CD14-positive monocyte (primary cell): ENCODE measurements at regions not wholly inside any gene's neighbourhood (a gene's known extent, or its start where the extent isn't known, plus 50 kb on each side); places are given as distances from the start of the nearest gene placed in this dataset.

Experiments
- DNase-seq, 3 donors: peaks; one replicate each; pipeline ENCODE4 v3.0.0-alpha.2; 2011 to 2022
- H2AFZ ChIP-seq: 2 replicates; pipeline ENCODE4 v1.6.0; 2012; ENCODE audit warnings: mild to moderate bottlenecking, low read depth, low read length, inconsistent platforms; ENCODE audit not compliant: insufficient read depth, poor library complexity, severe bottlenecking
- H3K27ac ChIP-seq, 2 donors: 1 replicate in 1 of 2; 2 replicates in 1 of 2; pipeline ENCODE4 v1.5.1; 2012 to 2013; ENCODE audit warnings: low read length in 2 of 2, control low read depth in 1 of 2, inconsistent platforms in 1 of 2, low read depth in 1 of 2, mild to moderate bottlenecking in 1 of 2
- H3K27me3 ChIP-seq, 2 donors: one replicate each; pipeline versions ENCODE4 v1.6.0 to v1.6.1; 2011 to 2013; ENCODE audit warnings: low read length in 2 of 2; ENCODE audit not compliant: control insufficient read depth in 2 of 2, insufficient read depth in 2 of 2
- H3K36me3 ChIP-seq, 2 donors: replicated peaks in 1 of 2; 1 replicate in 1 of 2; 2 replicates in 1 of 2; pipeline versions ENCODE4 v1.5.1 to v1.6.1; 2012 to 2013; ENCODE audit warnings: low read length in 2 of 2, control low read depth in 1 of 2, inconsistent platforms in 1 of 2, mild to moderate bottlenecking in 1 of 2; ENCODE audit not compliant: insufficient read depth in 2 of 2, control insufficient read depth in 1 of 2
- H3K4me1 ChIP-seq, 2 donors: 1 replicate in 1 of 2; 2 replicates in 1 of 2; pipeline versions ENCODE4 v1.5.1 to v1.6.1; 2012 to 2013; ENCODE audit warnings: low read length in 2 of 2, control low read depth in 1 of 2, inconsistent platforms in 1 of 2, mild to moderate bottlenecking in 1 of 2, moderate library complexity in 1 of 2; ENCODE audit not compliant: insufficient read depth in 2 of 2, control insufficient read depth in 1 of 2
- H3K4me2 ChIP-seq: replicated peaks from 2 replicates; pipeline ENCODE3; 2012; ENCODE audit warnings: low read length, moderate library complexity, mild to moderate bottlenecking; ENCODE audit not compliant: poor library complexity, severe bottlenecking; ENCODE audit errors: extremely low read depth
- H3K4me3 ChIP-seq, 3 experiments: fragments of 200-600 bp in 1 of 3; sonication (generic) in 1 of 3; replicated peaks in 1 of 3; 1 replicate in 2 of 3; 2 replicates in 1 of 3; pipeline ENCODE4 v1.5.1; 2011 to 2013; ENCODE audit warnings: low read length in 3 of 3, mild to moderate bottlenecking in 3 of 3, control low read depth in 2 of 3, low read depth in 2 of 3, inconsistent platforms in 1 of 3, moderate library complexity in 1 of 3
- H3K79me2 ChIP-seq: 2 replicates; pipeline ENCODE4 v1.6.0; 2012; ENCODE audit warnings: mild to moderate bottlenecking, control low read depth, inconsistent platforms, low read length, moderate library complexity; ENCODE audit not compliant: insufficient read depth
- H3K9ac ChIP-seq: 2 replicates; pipeline ENCODE4 v1.6.0; 2017; ENCODE audit warnings: low read length, mild to moderate bottlenecking; ENCODE audit not compliant: insufficient read depth, poor library complexity, severe bottlenecking
- H3K9me3 ChIP-seq, 2 donors: replicated peaks in 1 of 2; 1 replicate in 1 of 2; 2 replicates in 1 of 2; pipeline versions ENCODE4 v1.5.1 to v1.6.1; 2012 to 2013; ENCODE audit warnings: low read length in 2 of 2, control low read depth in 1 of 2; ENCODE audit not compliant: control insufficient read depth in 1 of 2, insufficient read depth in 1 of 2
- H4K20me1 ChIP-seq: 2 replicates; pipeline ENCODE4 v1.6.0; 2012; ENCODE audit warnings: mild to moderate bottlenecking, low read length, control low read depth, moderate library complexity; ENCODE audit not compliant: insufficient read depth
- H3K27ac Mint-ChIP-seq, 7 donors: one replicate each; pipeline ENCODE4 v1.8.0; 2020; ENCODE audit warnings: mild to moderate bottlenecking in 7 of 7, mixed read lengths in 7 of 7, moderate library complexity in 6 of 7, inconsistent platforms in 2 of 7
- H3K27me3 Mint-ChIP-seq, 3 donors: one replicate each; pipeline ENCODE4 v1.8.0; 2021 to 2022; ENCODE audit warnings: low read depth in 3 of 3, mild to moderate bottlenecking in 3 of 3, mixed read lengths in 3 of 3, moderate library complexity in 3 of 3, inconsistent platforms in 1 of 3
- H3K36me3 Mint-ChIP-seq, 2 donors: one replicate each; pipeline ENCODE4 v1.8.0; 2020; ENCODE audit warnings: mixed read lengths in 2 of 2, inconsistent platforms in 1 of 2, mild to moderate bottlenecking in 1 of 2
- H3K4me1 Mint-ChIP-seq: one replicate; pipeline ENCODE4 v1.8.0; 2020; ENCODE audit warnings: mild to moderate bottlenecking, mixed read lengths
- H3K4me3 Mint-ChIP-seq, 2 donors: one replicate each; pipeline ENCODE4 v1.8.0; 2020; ENCODE audit warnings: mild to moderate bottlenecking in 2 of 2, mixed read lengths in 2 of 2, moderate library complexity in 1 of 2
- H3K9me3 Mint-ChIP-seq, 7 donors: one replicate each; pipeline ENCODE4 v1.8.0; 2020 to 2022; ENCODE audit warnings: mixed read lengths in 7 of 7, mild to moderate bottlenecking in 6 of 7, moderate library complexity in 6 of 7, inconsistent platforms in 2 of 7
- WGBS: methylation state at CpG from one replicate; pipeline ENCODE4 v1.1.5; 2013; ENCODE audit warnings: missing lambda C conversion rate; ENCODE audit not compliant: insufficient coverage; 5-methylcytosine and 5-hydroxymethylcytosine counted together
- intact Hi-C, 2 donors: fragments of 100-400 bp; cut with micrococcal nuclease; formaldehyde crosslinking; loops; one replicate each; pipeline versions ENCODE4 v1.15.0 to v1.15.1; 2023
- TF ChIP-seq, protein P1 (sequence below): fragments of 200-600 bp; IDR thresholded peaks from one replicate; pipeline ENCODE4 v1.8.0; 2022; ENCODE audit warnings: antibody characterized with exemption, mild to moderate bottlenecking

DNA sequence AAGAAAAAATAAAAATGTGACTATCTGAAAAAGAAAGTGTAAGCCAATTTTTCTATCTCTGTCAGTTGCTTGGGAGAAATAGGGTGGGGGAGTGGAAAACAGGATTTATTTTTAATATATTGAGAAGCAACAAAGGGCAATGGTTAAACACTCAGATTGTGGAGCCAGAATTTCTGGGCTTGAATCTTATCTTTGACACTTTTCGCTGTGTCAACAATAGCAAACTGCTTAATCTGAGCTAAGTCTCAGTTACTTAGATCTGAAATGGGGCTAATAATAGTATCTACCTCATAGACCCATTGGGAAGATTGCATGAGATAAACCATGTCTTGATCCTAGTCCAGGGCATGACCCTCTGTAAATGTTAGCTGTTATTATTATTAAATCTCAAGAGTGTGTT is 468.1 kb downstream of the ADGRL2 start:
- WGBS: no CpG with 5 or more reads among the region's 1 CpG

DNA sequence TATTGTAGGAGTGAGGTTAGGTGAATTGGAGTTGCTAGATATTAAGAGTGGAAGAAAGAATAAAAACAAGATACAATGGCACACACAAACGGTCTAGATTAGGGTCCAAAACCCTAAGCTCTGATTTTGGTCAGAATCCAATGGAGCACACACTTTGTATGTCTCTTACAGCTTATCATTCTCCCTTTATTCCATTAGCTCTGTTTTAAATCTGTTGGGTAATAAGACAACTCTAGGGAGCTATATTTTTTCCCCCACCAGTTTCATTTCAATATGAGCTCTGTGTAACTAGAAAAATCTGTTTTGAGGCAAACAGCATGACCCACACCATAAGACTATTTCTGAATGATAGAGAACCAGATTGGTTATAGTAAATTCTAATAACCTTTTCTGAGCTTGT is 465.6 kb downstream of the ADGRL2 start:
- Histone ChIP-seq H3K27ac (no peak overlapping the region), H4K20me1 (no peaks in the 10 kb centered on the region), H3K4me1 (no peaks in the 10 kb centered on the region), H3K79me2 (no peaks in the 10 kb centered on the region), H3K27me3 (no peaks in the 10 kb centered on the region), H3K9ac (no peak overlapping the region), H3K9me3 (peaks cover 0 to 3% of the 10 kb centered on the region in 2 donors), H3K36me3 (no peaks in the 10 kb centered on the region), H2AFZ (no peak overlapping the region), H3K4me3 (no peak overlapping the region), H3K4me2 (no peak overlapping the region)
- TF ChIP-seq, protein P1, sequence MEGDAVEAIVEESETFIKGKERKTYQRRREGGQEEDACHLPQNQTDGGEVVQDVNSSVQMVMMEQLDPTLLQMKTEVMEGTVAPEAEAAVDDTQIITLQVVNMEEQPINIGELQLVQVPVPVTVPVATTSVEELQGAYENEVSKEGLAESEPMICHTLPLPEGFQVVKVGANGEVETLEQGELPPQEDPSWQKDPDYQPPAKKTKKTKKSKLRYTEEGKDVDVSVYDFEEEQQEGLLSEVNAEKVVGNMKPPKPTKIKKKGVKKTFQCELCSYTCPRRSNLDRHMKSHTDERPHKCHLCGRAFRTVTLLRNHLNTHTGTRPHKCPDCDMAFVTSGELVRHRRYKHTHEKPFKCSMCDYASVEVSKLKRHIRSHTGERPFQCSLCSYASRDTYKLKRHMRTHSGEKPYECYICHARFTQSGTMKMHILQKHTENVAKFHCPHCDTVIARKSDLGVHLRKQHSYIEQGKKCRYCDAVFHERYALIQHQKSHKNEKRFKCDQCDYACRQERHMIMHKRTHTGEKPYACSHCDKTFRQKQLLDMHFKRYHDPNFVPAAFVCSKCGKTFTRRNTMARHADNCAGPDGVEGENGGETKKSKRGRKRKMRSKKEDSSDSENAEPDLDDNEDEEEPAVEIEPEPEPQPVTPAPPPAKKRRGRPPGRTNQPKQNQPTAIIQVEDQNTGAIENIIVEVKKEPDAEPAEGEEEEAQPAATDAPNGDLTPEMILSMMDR: no peak
- H3K36me3 Mint-ChIP-seq: no peaks in the 10 kb centered on the region
- no CpG with 5 or more reads among the region's 1 CpG for WGBS
- no peak overlapping the region for H3K4me3 Mint-ChIP-seq
- peaks cover 0 to 9% (median 3%) of the 10 kb centered on the region in 7 donors for H3K9me3 Mint-ChIP-seq
- H3K27me3 Mint-ChIP-seq: peaks cover 0 to 3% (median 0%) of the 10 kb centered on the region in 3 donors
- DNase-seq: no peak
- peaks cover 2% of the 10 kb centered on the region for H3K4me1 Mint-ChIP-seq
- no peak overlapping the region for H3K27ac Mint-ChIP-seq
- intact Hi-C loops: no loop called here

More for the DNA sequence above, 468.1 kb downstream of the ADGRL2 start:
- H4K20me1 ChIP-seq: no peaks in the 10 kb centered on the region
- H3K27me3 ChIP-seq: no peaks in the 10 kb centered on the region
- H3K27ac Mint-ChIP-seq: no peak overlapping the region
- H3K9ac ChIP-seq: no peak overlapping the region
- TF ChIP-seq, protein P1: no peak
- H3K9me3 ChIP-seq: peaks cover 0 to 3% of the 10 kb centered on the region in 2 donors
- H3K9me3 Mint-ChIP-seq: peaks cover 0 to 11% (median 3%) of the 10 kb centered on the region in 7 donors
- H3K4me3 ChIP-seq: no peak overlapping the region
- no peak overlapping the region for H3K27ac ChIP-seq
- intact Hi-C loops: no loop called here
- no peak overlapping the region for H2AFZ ChIP-seq
- DNase-seq: no peak
- H3K27me3 Mint-ChIP-seq: peaks cover 0 to 3% (median 0%) of the 10 kb centered on the region in 3 donors
- H3K79me2 ChIP-seq: no peaks in the 10 kb centered on the region
- H3K4me1 Mint-ChIP-seq: no peaks in the 10 kb centered on the region
- no peak overlapping the region for H3K4me2 ChIP-seq
- H3K36me3 Mint-ChIP-seq: no peaks in the 10 kb centered on the region
- no peak overlapping the region for H3K4me3 Mint-ChIP-seq
- H3K4me1 ChIP-seq: no peaks in the 10 kb centered on the region
- no peaks in the 10 kb centered on the region for H3K36me3 ChIP-seq
